ENCODE measurements at regions not wholly inside any gene's neighbourhood (a gene's known extent, or its start where the extent isn't known, plus 50 kb on each side); places are given as distances from the start of the nearest gene placed in this dataset.

DNA sequence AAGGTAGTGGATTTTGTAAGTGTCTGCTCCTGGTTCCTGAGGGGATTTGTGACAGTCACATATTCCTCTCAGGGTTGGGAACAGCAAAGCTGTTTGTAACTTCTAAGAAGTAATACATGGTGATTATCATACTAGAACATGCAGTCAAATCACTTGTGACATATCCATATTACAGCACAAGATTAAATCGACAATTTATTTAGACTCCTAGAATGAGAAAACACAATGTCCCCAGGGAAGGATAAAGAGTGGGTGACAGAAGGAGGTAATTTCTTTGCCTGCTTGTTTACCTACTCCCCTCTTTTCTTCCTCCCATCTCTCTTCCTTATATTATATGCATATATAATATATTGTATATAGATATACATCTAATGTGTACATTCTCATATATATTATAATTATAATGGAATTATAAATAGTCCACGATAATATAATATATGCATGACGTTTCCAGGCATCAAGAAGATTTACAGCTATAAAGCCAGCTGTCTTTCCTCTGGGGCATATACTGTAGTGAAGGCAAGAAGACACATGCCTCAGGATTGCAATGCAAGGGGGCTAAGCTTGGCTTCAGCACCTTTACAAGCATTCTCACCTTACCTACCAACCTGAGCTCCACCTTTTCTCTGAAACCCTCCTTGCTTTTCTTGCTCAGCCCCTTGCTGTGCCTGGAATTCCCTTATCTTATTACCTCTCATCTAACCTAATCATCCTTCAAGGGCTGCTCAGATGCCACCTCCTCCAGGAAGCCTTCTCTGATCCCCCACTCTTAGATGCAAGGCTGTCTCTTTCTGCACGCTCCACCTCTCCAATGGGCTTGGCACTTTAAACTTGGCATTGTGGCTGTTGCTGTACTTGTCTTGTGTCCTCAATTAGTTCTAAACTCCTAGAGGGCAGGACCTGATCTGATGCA is 73.1 kb upstream of the PIAS1 start:
- no peak for DNase-seq (ENCODE audit: low spot score)

DNA sequence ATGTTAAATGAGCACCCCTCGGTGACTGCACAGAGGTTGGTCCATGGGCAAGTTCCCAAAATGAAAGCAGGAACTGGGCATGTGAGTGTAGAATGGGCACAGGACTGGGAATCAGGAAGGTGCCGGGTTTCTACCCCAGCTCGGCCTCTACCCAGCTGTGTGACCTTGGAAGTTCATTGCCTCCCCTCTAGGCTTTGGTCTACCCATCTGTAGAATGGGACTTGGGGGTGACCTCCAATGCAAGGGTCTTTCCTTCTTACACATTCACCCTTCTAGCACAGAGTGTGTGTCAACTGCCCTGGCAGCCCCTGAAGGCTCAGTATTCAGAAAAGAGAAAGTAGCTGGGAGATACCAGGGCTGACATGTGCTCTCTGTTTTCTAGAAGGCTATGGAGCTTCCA is 72.3 kb upstream of the PIAS1 start:
- DNase-seq (ENCODE audit: low spot score), result no peak

DNA sequence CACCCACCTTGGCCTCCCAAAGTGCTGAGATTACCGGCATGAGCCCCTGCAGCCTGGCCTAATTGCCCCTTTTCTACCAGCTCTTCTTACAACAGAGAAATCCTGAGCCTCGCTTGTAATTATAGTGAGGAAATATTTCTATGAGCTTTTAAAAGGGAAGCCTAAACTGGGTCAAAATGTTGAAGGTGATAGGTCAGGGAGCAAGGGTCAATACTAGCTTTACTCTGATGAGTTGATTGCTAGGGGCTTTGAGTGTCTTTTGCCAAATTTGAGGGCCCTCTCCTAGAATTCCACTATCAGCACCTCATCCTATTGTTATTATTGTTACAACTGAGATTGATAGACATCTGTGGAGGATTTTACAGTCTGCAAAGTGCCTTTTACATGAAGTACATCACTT is 62.4 kb upstream of the PIAS1 start:
- no peak for DNase-seq (ENCODE audit: low spot score)

DNA sequence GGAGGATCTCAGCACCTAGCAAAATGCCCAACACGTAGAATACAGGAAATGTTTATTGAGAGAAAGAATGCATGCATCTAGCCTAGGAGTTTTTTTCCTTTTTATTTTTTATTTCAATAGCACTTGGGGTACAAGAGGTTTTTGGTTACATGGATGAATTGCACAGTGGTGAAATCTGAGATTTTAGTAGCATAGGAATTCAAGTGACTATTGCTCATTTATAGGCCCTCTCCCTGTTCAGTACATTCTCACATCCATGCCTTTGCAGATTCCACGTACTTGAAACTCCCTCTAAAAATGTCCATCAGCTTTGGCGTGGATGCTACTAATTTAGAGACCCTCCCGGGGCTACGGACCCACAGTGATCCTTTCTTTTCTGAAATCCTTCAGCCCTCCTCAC is 61.7 kb upstream of the PIAS1 start:
- DNase-seq (ENCODE audit: low spot score), result no peak

DNA sequence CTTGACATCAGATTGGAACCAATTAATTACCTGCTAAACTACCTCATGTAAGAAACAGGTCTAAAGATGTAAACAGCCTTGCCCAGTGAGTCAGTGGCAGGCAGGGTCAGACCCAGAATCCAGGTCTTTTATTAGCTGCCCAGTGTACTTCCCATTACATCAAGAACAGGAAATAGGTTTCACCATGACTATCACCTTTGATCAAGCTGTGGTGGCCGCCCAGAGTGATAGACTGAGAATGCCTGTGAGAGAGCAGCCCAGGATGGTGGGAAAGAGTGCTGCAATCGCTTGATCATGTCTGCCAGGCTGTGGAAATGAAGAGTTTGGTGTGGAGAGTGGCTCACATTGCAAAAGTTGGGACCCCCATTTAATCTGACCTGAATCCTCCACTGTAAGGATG is 61.3 kb upstream of the PIAS1 start:
- DNase-seq (ENCODE audit: low spot score), result no peak

DNA sequence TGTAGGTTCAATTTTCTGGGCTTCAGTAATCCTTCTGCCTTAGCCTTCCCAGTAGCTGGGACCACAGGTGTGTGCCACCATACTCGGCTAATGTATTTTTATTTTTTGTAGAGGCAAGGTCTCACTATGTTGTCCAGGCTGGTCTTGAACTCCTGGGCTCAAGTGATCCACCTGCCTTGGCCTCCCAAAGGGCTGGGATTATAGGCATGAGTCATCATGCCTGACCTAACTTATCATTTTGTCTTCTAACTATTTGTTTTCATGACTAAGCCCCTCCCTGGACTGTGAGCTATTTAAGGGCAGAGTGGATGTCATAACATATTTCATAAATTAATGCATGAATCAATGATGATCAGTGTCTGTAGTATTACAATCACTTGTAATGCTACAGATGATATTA is 56.1 kb upstream of the PIAS1 start:
- DNase-seq (ENCODE audit: low spot score), result no peak

DNA sequence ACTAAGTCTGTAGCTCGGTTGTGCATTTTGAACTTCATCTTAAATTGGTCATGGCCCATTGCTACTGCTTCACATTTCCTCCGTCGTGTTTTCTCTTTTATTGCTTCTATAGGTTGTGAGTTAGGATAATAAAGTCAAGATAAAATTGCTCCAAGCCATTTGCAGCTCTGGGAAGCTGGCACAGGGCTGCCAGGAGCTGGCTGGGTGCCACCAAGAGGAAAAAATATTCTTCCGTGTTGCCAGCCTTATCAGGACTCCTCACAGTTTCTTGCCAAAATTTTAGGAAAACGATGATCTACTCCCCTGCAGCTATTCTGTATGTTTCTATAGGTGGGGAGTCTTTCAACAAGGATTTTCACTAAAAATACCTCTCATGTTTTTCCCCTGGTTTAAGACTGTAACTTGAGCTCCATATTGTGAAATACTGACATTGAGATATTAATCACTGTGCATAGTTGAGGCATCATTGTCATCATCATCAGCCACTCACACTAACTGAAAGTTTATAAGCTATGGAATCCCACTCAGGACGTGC is 55.4 kb upstream of the PIAS1 start:
- no peak for DNase-seq (ENCODE audit: low spot score)

DNA sequence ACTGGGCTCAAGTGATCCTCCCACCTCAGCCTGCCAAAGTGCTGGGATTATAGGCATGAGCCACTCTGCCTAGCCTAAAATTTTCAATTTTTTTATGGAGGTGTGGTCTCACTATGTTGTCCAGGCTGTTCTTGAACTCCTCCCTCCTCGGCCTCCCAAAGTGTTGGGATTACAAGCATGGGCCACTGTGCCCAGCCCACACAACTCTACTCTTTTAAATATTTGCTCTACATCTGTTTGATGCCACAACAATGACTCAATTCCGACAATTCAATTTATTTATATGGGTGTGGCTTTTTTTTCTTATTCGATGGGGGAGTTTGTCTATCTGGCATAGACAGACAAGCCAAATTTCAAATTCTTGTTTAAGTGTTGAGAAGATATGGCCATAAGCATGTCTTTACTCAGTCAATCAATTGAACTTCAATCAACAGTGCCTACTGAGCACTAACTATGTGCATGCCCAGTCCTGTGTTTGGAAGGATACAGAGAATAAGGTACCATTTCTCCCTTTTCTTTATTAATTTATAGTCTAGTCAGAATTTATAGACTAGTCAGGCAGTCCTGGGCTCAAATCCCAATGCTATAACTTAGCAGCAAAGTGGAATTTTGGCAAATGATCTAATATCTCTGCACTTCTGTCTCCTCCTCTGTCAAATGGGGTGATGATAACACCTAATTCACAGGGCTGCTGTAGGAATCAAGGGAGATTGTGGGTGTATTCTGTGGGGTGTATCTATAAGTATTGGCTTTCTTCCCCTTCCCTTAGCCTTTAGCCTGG is 54.6 kb upstream of the PIAS1 start:
- DNase-seq (ENCODE audit: low spot score), result no peak

DNA sequence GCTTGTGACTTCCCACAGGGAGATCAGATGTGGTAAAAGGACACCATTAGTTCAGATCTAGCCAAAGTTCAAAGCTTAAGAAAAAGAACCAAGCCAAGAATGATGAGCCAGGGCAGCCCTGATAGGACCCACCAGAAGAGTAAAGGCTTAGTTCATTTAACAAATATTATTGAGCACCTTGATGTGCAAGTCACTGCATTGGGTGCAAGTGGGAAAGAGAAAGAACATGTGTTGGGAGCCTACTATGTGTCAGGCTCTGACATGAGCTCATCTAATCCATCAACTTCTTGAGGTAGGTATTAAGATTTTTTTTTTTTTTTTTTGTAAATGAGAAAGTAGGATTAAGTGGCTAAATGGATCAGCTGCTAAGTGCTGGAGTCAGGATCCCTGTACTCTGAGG is 53.4 kb upstream of the PIAS1 start:
- no peak for DNase-seq (ENCODE audit: low spot score)

DNA sequence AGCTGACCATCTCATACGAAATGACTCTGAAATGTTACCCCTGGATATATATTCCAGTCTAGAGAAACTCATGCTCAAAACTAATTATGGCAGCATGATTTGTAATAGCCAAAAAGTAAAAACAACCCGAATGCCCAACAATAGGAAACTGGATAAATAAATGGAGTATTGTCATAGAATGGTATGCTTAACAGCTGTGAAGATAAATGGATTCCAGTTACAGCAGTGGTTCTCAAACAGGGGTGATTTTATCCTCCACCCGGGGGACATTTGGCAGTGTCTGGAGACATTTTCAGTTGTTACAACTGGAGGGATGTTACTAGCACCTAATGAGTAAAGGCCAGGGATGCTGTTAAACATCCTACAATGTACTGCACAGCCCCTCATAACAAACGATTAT is 52.3 kb upstream of the PIAS1 start:
- DNase-seq (ENCODE audit: low spot score), result no peak

DNA sequence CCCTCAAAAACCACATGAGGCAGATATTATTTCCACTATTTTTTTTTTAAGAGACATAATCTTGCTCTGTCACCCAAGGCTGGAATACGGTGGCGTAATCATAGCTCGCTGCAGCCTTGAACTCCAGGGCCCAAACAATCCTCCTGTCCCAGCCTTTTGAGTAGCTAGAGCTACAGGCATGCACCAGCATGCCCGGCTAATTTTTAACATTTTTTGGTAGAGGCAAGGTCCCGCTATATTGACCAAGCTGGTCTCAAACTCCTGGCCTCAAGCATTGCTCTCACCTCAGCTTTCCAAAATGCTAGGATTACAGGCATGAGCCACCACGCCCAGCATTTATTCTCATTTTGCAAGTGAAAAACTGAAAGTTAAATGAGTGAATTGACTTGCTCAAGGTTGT is 50.8 kb upstream of the PIAS1 start:
- DNase-seq (ENCODE audit: low spot score), result no peak
